Fibroblast of lung (primary cell): ENCODE measurements at regions not wholly inside any gene's neighbourhood (a gene's known extent, or its start where the extent isn't known, plus 50 kb on each side); places are given as distances from the start of the nearest gene placed in this dataset.

ENCODE experiments used
- EZH2 ChIP-seq: IDR thresholded peaks from 2 replicates; pipeline ENCODE4 v1.5.1; 2012; ENCODE audit warnings: low read length, control low read depth, mild to moderate bottlenecking; ENCODE audit errors: missing control alignments
- TF ChIP-seq, protein P1 (sequence below), 2 donors: IDR thresholded peaks in 1 of 2; conservative IDR thresholded peaks in 1 of 2; 1 replicate in 1 of 2; 2 replicates in 1 of 2; pipeline ENCODE4 v1.5.1; 2011 to 2012; ENCODE audit warnings: low read length in 2 of 2, control low read depth in 1 of 2, inconsistent platforms in 1 of 2, low read depth in 1 of 2, mild to moderate bottlenecking in 1 of 2

DNA sequence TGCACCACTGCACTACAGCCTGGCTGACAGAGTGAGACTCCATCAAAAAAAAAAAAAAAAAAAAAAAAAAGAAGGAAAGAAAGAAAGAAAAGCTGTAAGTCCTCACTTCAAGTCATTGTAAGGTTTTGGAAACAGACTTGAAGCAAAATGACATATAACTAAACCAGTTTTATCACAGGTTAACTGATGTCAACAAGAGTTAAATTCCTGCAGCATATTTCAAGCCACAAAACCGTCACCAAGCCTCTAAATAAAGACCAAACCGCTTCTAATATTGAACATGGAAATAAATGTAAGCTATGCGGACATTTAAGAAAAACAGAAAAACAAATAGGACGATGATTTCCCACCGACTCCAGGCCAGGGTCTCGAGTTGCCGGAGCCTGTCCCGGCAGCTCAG is 88.9 kb upstream of the RPS6KA2 start:
- TF ChIP-seq, protein P1, sequence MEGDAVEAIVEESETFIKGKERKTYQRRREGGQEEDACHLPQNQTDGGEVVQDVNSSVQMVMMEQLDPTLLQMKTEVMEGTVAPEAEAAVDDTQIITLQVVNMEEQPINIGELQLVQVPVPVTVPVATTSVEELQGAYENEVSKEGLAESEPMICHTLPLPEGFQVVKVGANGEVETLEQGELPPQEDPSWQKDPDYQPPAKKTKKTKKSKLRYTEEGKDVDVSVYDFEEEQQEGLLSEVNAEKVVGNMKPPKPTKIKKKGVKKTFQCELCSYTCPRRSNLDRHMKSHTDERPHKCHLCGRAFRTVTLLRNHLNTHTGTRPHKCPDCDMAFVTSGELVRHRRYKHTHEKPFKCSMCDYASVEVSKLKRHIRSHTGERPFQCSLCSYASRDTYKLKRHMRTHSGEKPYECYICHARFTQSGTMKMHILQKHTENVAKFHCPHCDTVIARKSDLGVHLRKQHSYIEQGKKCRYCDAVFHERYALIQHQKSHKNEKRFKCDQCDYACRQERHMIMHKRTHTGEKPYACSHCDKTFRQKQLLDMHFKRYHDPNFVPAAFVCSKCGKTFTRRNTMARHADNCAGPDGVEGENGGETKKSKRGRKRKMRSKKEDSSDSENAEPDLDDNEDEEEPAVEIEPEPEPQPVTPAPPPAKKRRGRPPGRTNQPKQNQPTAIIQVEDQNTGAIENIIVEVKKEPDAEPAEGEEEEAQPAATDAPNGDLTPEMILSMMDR (conservative IDR thresholded peaks at IDR 0.05 in 1 of 2, IDR thresholded peaks at IDR 0.05 in 1 of 2; ENCODE audit: low read depth in 1 of 2, low read length in 2 of 2) = no peak
- no peak for TF ChIP-seq EZH2
